ENCODE measurements at regions not wholly inside any gene's neighbourhood (a gene's known extent, or its start where the extent isn't known, plus 50 kb on each side); places are given as distances from the start of the nearest gene placed in this dataset.

DNA sequence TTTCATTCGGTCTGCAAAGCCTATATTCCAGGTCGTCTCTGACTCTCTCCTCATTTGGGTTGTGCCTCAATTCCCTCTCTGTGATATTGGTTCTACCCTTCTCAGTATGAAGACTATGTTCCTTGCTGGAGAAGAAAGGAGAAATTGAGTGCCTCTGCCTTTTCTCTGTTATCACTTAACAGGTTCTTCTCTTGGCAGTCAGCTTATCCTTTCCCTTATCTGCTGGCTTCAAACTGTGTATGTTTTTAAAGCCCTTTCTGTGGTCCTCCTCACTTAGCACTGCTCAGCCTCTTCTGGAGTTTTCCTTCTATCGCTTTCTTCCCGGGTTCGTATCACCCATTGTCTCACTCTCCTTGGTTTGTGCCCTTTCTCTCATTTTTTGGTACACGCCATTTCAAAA, 65.3 kb upstream of the FSTL1 start:
- TF ChIP-seq, protein P1, sequence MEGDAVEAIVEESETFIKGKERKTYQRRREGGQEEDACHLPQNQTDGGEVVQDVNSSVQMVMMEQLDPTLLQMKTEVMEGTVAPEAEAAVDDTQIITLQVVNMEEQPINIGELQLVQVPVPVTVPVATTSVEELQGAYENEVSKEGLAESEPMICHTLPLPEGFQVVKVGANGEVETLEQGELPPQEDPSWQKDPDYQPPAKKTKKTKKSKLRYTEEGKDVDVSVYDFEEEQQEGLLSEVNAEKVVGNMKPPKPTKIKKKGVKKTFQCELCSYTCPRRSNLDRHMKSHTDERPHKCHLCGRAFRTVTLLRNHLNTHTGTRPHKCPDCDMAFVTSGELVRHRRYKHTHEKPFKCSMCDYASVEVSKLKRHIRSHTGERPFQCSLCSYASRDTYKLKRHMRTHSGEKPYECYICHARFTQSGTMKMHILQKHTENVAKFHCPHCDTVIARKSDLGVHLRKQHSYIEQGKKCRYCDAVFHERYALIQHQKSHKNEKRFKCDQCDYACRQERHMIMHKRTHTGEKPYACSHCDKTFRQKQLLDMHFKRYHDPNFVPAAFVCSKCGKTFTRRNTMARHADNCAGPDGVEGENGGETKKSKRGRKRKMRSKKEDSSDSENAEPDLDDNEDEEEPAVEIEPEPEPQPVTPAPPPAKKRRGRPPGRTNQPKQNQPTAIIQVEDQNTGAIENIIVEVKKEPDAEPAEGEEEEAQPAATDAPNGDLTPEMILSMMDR (IDR thresholded peaks at IDR 0.05), result no peak
- TF ChIP-seq EZH2 (IDR thresholded peaks at IDR 0.05; ENCODE audit: borderline replicate concordance, insufficient read depth, low read depth, low read length, poor library complexity, severe bottlenecking), result no peak
